Mesenchymal stem cell (in vitro differentiated cells and primary cell): ENCODE measurements at regions not wholly inside any gene's neighbourhood (a gene's known extent, or its start where the extent isn't known, plus 50 kb on each side); places are given as distances from the start of the nearest gene placed in this dataset.
"Not testable (repeated sequence)": the region's sequence is repeated elsewhere in the genome, so short reads cannot be mapped to it uniquely, and the experiment has no call there.

Experiments used
- DNase-seq: peaks from one replicate; pipeline ENCODE4 v3.0.0-alpha.2; 2013
- H2AFZ ChIP-seq: one replicate; pipeline ENCODE4 v1.6.1; 2013; ENCODE audit warnings: low read depth, mild to moderate bottlenecking, control low read depth, inconsistent platforms, low read length, moderate library complexity
- H2AK5ac ChIP-seq: 2 replicates; pipeline ENCODE4 v1.6.1; 2013; ENCODE audit warnings: low read length, moderate library complexity, mild to moderate bottlenecking, inconsistent platforms; ENCODE audit not compliant: severe bottlenecking
- H2BK120ac ChIP-seq: one replicate; pipeline ENCODE4 v1.6.1; 2013; ENCODE audit warnings: low read depth, mild to moderate bottlenecking, inconsistent platforms, low read length, moderate library complexity
- H2BK12ac ChIP-seq, 2 experiments: one replicate each; pipeline ENCODE4 v1.6.1; 2013; ENCODE audit warnings: inconsistent platforms in 2 of 2, low read length in 2 of 2, mild to moderate bottlenecking in 2 of 2, moderate library complexity in 2 of 2, control low read depth in 1 of 2
- H2BK15ac ChIP-seq: one replicate; pipeline ENCODE4 v1.6.1; 2013; ENCODE audit warnings: mild to moderate bottlenecking, low read depth, inconsistent platforms; ENCODE audit not compliant: poor library complexity, severe bottlenecking
- H2BK5ac ChIP-seq: 2 replicates; pipeline ENCODE4 v1.6.1; 2013; ENCODE audit warnings: low read depth, mild to moderate bottlenecking, low read length, control low read depth, inconsistent platforms; ENCODE audit not compliant: poor library complexity, severe bottlenecking
- H3K14ac ChIP-seq, 2 experiments: one replicate each; pipeline ENCODE4 v1.6.1; 2013; ENCODE audit warnings: inconsistent platforms in 2 of 2, low read length in 2 of 2, control low read depth in 1 of 2, mild to moderate bottlenecking in 1 of 2, moderate library complexity in 1 of 2
- H3K18ac ChIP-seq, 2 experiments: one replicate each; pipeline ENCODE4 v1.6.1; 2013; ENCODE audit warnings: inconsistent platforms in 2 of 2, low read length in 2 of 2, control low read depth in 1 of 2, low read depth in 1 of 2, mild to moderate bottlenecking in 1 of 2
- H3K23ac ChIP-seq, 2 experiments: one replicate each; pipeline ENCODE4 v1.6.1; 2013; ENCODE audit warnings: inconsistent platforms in 2 of 2, low read length in 2 of 2, mild to moderate bottlenecking in 2 of 2, moderate library complexity in 2 of 2, control low read depth in 1 of 2
- H3K27ac ChIP-seq: 2 replicates; pipeline ENCODE4 v1.5.1; 2013; ENCODE audit warnings: mild to moderate bottlenecking, moderate library complexity, low read length, control low read depth, inconsistent platforms; ENCODE audit not compliant: poor library complexity, severe bottlenecking
- H3K27me3 ChIP-seq, 2 experiments: 2 replicates each; pipeline versions ENCODE4 v1.6.1 to v1.7.0; 2013; ENCODE audit warnings: low read length in 2 of 2, mild to moderate bottlenecking in 2 of 2, moderate library complexity in 2 of 2, control low read depth in 1 of 2, inconsistent platforms in 1 of 2; ENCODE audit not compliant: control insufficient read depth in 1 of 2, insufficient read depth in 1 of 2
- H3K36me3 ChIP-seq, 2 experiments: 2 replicates each; pipeline versions ENCODE4 v1.6.1 to v1.7.0; 2013; ENCODE audit warnings: low read length in 2 of 2, control low read depth in 1 of 2, inconsistent platforms in 1 of 2, low read depth in 1 of 2, mild to moderate bottlenecking in 1 of 2; ENCODE audit not compliant: insufficient read depth in 2 of 2, control insufficient read depth in 1 of 2
- H3K4ac ChIP-seq, 2 experiments: one replicate each; pipeline ENCODE4 v1.6.1; 2013; ENCODE audit warnings: inconsistent platforms in 2 of 2, low read length in 2 of 2, mild to moderate bottlenecking in 2 of 2, moderate library complexity in 2 of 2, control low read depth in 1 of 2, low read depth in 1 of 2
- H3K4me1 ChIP-seq: 2 replicates; pipeline ENCODE4 v1.6.1; 2013; ENCODE audit warnings: low read depth, low read length, control low read depth; ENCODE audit not compliant: control insufficient read depth, insufficient read depth
- H3K4me2 ChIP-seq: 2 replicates; pipeline ENCODE4 v1.6.1; 2013; ENCODE audit warnings: low read length, mild to moderate bottlenecking, inconsistent platforms; ENCODE audit not compliant: poor library complexity, severe bottlenecking
- H3K4me3 ChIP-seq, 2 experiments: 2 replicates each; pipeline versions ENCODE4 v1.5.1 to v1.7.0; 2013; ENCODE audit warnings: low read length in 2 of 2, mild to moderate bottlenecking in 2 of 2, control low read depth in 1 of 2, low read depth in 1 of 2; ENCODE audit not compliant: insufficient read depth in 1 of 2
- H3K79me1 ChIP-seq: replicated peaks from 2 replicates; pipeline ENCODE4 v1.6.1; 2013; ENCODE audit warnings: mild to moderate bottlenecking, control low read depth, low read length, inconsistent platforms; ENCODE audit not compliant: poor library complexity, severe bottlenecking
- H3K9ac ChIP-seq: 2 replicates; pipeline ENCODE4 v1.7.0; 2013; ENCODE audit warnings: mild to moderate bottlenecking, low read length, moderate library complexity
- H3K9me3 ChIP-seq: 2 replicates; pipeline ENCODE4 v1.7.0; 2013; ENCODE audit warnings: mild to moderate bottlenecking, low read length; ENCODE audit not compliant: control insufficient read depth
- H4K8ac ChIP-seq: one replicate; pipeline ENCODE4 v1.6.1; 2013; ENCODE audit warnings: inconsistent platforms, mild to moderate bottlenecking, low read length, moderate library complexity
- H4K91ac ChIP-seq: one replicate; pipeline ENCODE4 v1.6.1; 2013; ENCODE audit warnings: mild to moderate bottlenecking, low read length, inconsistent platforms
- WGBS: methylation state at CpG from one replicate; pipeline ENCODE4 v1.1.7; 2013; ENCODE audit warnings: mixed read lengths; 5-methylcytosine and 5-hydroxymethylcytosine counted together

DNA sequence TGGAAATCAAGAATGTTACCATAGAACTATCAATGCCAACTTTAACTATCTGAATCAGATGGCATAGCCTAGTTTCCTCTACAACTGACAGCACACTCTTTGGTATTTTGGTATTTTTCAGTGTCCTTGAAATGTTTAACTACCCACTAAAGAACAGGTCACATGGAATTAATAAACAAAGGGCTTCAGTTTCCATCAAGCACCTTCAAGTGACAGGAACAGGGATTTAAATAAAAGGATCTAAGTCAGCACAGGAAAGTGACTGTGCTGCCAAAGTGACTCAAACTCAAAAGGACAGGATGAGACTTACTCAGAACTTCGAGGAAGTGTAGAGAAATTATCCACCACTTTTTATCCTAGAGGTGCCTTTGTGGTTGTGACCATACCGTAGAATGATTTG is 117.7 kb downstream of the FAM72C start:
- H4K91ac ChIP-seq, H3K27me3 ChIP-seq, H3K9me3 ChIP-seq, H3K4ac ChIP-seq, H2AFZ ChIP-seq, H2AK5ac ChIP-seq, H3K23ac ChIP-seq, H2BK15ac ChIP-seq, H3K4me2 ChIP-seq, DNase-seq, H3K4me3 ChIP-seq, H3K79me1 ChIP-seq, H3K9ac ChIP-seq, H2BK12ac ChIP-seq, H3K4me1 ChIP-seq, H3K36me3 ChIP-seq, H4K8ac ChIP-seq, H3K14ac ChIP-seq, H3K27ac ChIP-seq, H3K18ac ChIP-seq, H2BK120ac ChIP-seq, H2BK5ac ChIP-seq: not testable (repeated sequence)
- WGBS = no CpG with 5 or more reads among the region's 2 CpGs

DNA sequence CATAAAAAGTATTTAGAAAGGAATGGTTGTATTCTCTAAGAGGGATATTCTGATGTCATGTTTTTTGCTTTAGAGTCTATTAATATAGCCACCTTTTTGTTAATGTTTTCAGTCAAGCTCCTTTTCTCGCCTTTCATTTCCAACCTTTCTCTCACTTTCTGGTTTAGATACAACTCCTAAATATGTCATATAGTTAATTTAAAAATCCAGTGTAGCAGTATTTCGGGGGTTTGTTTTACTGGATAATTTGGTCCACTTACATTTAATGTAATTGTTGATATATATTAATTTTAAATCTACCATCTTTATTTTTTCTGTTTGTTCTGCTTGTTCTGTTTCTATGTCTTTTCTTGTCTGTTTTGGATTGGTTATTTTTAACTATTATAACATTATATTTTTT is 121.1 kb downstream of the FAM72C start:
- DNase-seq, H3K4me1 ChIP-seq, H3K4me2 ChIP-seq, H3K27me3 ChIP-seq, H3K4ac ChIP-seq, H2AFZ ChIP-seq, H4K91ac ChIP-seq, H3K79me1 ChIP-seq, H2BK120ac ChIP-seq, H3K36me3 ChIP-seq, H3K4me3 ChIP-seq, H2BK15ac ChIP-seq, H3K18ac ChIP-seq, H3K23ac ChIP-seq, H3K9ac ChIP-seq, H3K27ac ChIP-seq, H2BK5ac ChIP-seq, H4K8ac ChIP-seq, H2AK5ac ChIP-seq, H3K14ac ChIP-seq, H2BK12ac ChIP-seq, H3K9me3 ChIP-seq: not testable (repeated sequence)
- WGBS = no CpG with 5 or more reads among the region's 2 CpGs

- not testable (repeated sequence) for DNase-seq, H3K27ac ChIP-seq, H2BK15ac ChIP-seq, H3K79me1 ChIP-seq, H3K4me1 ChIP-seq, H3K4me2 ChIP-seq, H3K23ac ChIP-seq, H3K4me3 ChIP-seq, H2BK12ac ChIP-seq, H3K4ac ChIP-seq, H3K36me3 ChIP-seq, H2BK5ac ChIP-seq, H3K9ac ChIP-seq, H4K91ac ChIP-seq, H2AK5ac ChIP-seq, H2BK120ac ChIP-seq, H4K8ac ChIP-seq, H3K27me3 ChIP-seq, H2AFZ ChIP-seq, H3K18ac ChIP-seq, H3K9me3 ChIP-seq, H3K14ac ChIP-seq
Measured at GRCh38 chr1:143848859-143849258, 122.9 kb downstream of the FAM72C start.

DNA sequence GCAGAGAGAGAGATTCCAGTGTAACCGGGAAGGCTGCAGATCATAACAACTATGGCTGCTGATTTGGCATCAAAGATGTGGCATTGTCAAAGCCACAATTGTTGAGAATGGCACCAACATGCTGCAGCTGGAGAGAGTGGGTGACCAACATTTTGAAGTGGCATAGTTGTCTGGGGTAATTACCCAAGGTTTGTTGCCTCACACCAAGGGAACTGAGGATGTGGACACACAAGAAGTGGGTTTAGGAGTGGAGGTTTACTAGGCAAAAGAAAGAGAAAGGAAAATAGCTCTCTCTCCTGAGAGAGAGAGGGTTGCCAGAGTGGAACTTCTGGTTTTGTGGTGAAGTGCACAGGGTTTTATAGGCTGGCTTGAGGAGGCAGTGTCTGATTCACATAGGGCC is 126.6 kb downstream of the FAM72C start:
- not testable (repeated sequence) for H3K27me3 ChIP-seq, H2AK5ac ChIP-seq, H2BK12ac ChIP-seq, H2BK5ac ChIP-seq, H3K4me3 ChIP-seq, H3K14ac ChIP-seq, H3K27ac ChIP-seq, H3K4me1 ChIP-seq, H3K9ac ChIP-seq, H3K23ac ChIP-seq, H3K9me3 ChIP-seq, H3K79me1 ChIP-seq, H4K91ac ChIP-seq, H4K8ac ChIP-seq, H3K18ac ChIP-seq, H2BK15ac ChIP-seq, H2BK120ac ChIP-seq, H3K4me2 ChIP-seq, H3K4ac ChIP-seq, H2AFZ ChIP-seq, H3K36me3 ChIP-seq, DNase-seq
- no CpG with 5 or more reads among the region's 1 CpG for WGBS
